GM13976 (cell line): ENCODE measurements at regions not wholly inside any gene's neighbourhood (a gene's known extent, or its start where the extent isn't known, plus 50 kb on each side); places are given as distances from the start of the nearest gene placed in this dataset.

Source experiments
- DNase-seq: peaks from one replicate; pipeline ENCODE4 v3.0.0; 2012; ENCODE audit warnings: low spot score
- CTCF ChIP-seq: IDR thresholded peaks from 2 replicates; pipeline ENCODE4 v1.5.1; 2012; ENCODE audit warnings: borderline replicate concordance, mild to moderate bottlenecking; ENCODE audit not compliant: insufficient read depth; ENCODE audit errors: extremely low read depth, missing control alignments, control extremely low read depth
- in situ Hi-C: fragments of 300-500 bp; cut with MboI; formaldehyde crosslinking; loops from one replicate; pipeline ENCODE4 v1.12.0; 2022; ENCODE audit warnings: low sequenced_read_pairs, mixed read lengths, inconsistent platforms; ENCODE audit not compliant: unreplicated experiment

- in situ Hi-C loops: no loop called here
- no peak for TF ChIP-seq CTCF
- no peak for DNase-seq
Observed at GRCh38 chr9:82216435-82216834, 227.9 kb downstream of the SPATA31D1 start.

- TF ChIP-seq CTCF: no peak
- no peak for DNase-seq
- in situ Hi-C loops: no loop called here
Observed at GRCh38 chr9:82223442-82223841, 234.9 kb downstream of the SPATA31D1 start.

- no peak for DNase-seq
- TF ChIP-seq CTCF: no peak
- in situ Hi-C loops: no loop called here
Observed at GRCh38 chr9:82231411-82231810, 242.8 kb downstream of the SPATA31D1 start.

GRCh38 chr9:82234160-82234943 is 245.8 kb downstream of the SPATA31D1 start:
- no peak for TF ChIP-seq CTCF
- in situ Hi-C loops: no loop called here
- DNase-seq: no peak

GRCh38 chr9:82242285-82242963 is 253.9 kb downstream of the SPATA31D1 start:
- in situ Hi-C loops: no loop called here
- no peak for TF ChIP-seq CTCF
- no peak for DNase-seq

GRCh38 chr9:82247318-82247717 is 258.7 kb downstream of the SPATA31D1 start:
- in situ Hi-C loops: no loop called here
- no peak for TF ChIP-seq CTCF
- no peak for DNase-seq
